ENCODE measurements at regions not wholly inside any gene's neighbourhood (a gene's known extent, or its start where the extent isn't known, plus 50 kb on each side); places are given as distances from the start of the nearest gene placed in this dataset.

DNA sequence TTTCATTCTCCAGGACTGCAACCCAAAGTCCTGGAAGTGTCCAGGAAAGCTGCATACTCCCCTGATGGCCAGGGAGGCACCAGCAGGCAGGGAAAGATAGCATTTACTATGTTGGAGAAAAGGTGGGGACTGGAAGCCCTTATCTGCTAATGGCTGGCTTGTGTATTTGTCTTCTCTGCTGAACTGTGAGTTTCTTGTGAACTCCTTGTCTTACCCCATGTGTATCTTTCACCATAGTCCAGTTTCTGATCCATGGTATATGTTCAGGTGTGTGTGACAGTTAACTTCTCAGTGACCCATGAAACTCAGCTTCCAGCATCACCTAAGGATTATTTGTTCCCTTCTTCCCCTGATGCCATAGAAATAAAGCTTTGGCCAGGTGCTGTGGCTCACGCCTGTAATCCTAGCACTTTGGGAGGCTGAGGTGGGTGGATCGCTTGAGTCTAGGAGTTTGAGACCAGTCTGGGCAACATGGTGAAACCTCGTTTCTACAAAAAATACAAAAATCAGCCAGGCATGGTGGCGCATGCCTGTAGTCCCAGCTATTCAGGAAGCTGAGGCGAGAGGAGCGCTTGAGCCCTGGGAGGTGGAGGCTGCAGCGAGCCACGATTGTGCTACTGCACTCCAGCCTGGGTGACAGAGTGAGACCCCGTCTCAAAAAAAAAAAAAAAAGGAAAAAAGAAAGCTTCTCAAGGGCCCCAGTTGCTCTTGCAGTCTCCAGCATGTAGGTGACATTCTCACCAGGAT is 112.8 kb upstream of the MAP4K3 start:
- Histone ChIP-seq H3K9me3 (no peaks in the 10 kb centered on the region), H3K4me1 (no peaks in the 10 kb centered on the region), H3K4me3 (no peak overlapping the region), H3K27me3 (no peaks in the 10 kb centered on the region), H3K27ac (no peak overlapping the region), H3K36me3 (no peaks in the 10 kb centered on the region)
- DNase-seq = no peak
- TF ChIP-seq, protein P1, sequence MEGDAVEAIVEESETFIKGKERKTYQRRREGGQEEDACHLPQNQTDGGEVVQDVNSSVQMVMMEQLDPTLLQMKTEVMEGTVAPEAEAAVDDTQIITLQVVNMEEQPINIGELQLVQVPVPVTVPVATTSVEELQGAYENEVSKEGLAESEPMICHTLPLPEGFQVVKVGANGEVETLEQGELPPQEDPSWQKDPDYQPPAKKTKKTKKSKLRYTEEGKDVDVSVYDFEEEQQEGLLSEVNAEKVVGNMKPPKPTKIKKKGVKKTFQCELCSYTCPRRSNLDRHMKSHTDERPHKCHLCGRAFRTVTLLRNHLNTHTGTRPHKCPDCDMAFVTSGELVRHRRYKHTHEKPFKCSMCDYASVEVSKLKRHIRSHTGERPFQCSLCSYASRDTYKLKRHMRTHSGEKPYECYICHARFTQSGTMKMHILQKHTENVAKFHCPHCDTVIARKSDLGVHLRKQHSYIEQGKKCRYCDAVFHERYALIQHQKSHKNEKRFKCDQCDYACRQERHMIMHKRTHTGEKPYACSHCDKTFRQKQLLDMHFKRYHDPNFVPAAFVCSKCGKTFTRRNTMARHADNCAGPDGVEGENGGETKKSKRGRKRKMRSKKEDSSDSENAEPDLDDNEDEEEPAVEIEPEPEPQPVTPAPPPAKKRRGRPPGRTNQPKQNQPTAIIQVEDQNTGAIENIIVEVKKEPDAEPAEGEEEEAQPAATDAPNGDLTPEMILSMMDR (IDR thresholded peaks at IDR 0.05) = no peak
- ATAC-seq = no peak
- intact Hi-C loops (cut with DNase I) = no loop called here

DNA sequence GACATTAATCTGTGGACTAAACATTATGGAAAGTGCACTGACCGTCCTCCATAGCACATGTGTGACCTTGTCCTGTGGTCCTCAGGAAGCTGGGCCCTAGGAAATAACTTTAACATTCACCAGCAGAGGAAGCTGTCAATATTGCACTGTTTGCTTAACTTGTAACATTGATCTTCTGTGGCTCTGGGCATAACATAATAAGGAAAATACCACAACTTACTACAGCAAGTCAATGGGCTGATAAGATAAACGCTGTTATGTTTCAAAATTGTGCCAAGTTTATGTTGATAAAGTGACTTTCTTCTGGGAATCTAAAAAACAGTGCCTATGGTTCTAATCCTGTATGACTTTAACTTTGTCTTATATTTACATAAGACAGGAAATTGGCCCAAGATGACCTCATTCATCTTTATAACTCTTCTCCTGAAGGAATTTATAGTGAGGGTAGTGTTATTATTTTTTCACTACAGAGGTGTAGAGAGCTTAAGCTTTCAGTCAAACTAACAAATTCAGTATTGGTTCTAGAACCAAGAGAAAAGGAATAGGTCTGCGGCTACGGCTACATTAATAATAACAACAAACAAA is 113.7 kb upstream of the MAP4K3 start:
- Histone ChIP-seq H3K9me3 (no peaks in the 10 kb centered on the region), H3K27me3 (no peaks in the 10 kb centered on the region), H3K36me3 (no peaks in the 10 kb centered on the region), H3K27ac (no peak overlapping the region), H3K4me3 (no peak overlapping the region), H3K4me1 (no peaks in the 10 kb centered on the region)
- intact Hi-C loops (cut with DNase I) = no loop called here
- no peak for DNase-seq
- TF ChIP-seq, protein P1 (IDR thresholded peaks at IDR 0.05) = no peak
- no peak for ATAC-seq

DNA sequence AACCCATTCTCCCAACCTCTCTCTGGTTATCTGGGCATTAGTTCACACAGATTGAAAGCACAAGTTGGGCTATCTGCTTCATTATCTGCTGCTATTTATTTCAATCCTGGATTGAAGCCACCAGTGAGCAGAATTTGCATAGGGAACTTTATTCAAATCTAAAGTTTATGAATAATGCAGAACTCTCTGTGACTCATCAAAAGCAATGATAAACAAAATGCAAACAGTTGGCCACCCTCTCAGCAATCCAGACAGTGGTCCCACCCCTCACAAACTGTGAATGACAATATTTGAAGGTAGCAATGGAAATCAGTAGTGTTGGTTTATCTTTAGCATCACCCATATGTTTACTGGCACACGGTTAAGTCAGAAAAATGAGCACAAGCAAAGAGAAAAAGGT is 106.8 kb upstream of the TMEM178A start:
- DNase-seq (no peak), ATAC-seq (no peak)
- no peaks in the 10 kb centered on the region for H3K27me3 ChIP-seq
- H3K4me1 ChIP-seq = no peaks in the 10 kb centered on the region
- TF ChIP-seq, protein P1 (IDR thresholded peaks at IDR 0.05) = no peak
- H3K36me3 ChIP-seq = no peaks in the 10 kb centered on the region
- intact Hi-C loops (cut with DNase I) = no loop called here
- no peak overlapping the region for H3K4me3 ChIP-seq
- no peak overlapping the region for H3K27ac ChIP-seq
- H3K9me3 ChIP-seq = peaks cover 17% of the 10 kb centered on the region

DNA sequence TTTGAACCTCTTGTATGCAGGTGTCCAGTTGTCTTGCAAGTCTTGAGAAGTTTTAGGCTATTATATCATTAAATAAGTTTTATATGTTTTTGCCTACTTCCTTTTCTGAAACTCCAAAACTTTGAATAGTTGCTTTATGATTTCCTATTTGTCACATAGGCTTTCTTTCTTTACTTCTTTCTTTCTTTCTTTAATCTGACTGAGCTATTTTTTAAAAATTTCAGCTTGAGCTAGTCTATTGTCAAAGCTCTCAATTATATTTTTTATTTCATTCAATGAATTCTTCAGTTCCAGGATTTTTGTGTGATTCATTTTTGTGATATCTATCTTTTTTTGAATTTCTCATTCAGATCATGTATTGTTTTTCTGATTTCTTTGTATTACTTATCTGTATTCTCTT is 102.1 kb upstream of the TMEM178A start:
- TF ChIP-seq, protein P1 (IDR thresholded peaks at IDR 0.05) = no peak
- intact Hi-C loops (cut with DNase I) = no loop called here

DNA sequence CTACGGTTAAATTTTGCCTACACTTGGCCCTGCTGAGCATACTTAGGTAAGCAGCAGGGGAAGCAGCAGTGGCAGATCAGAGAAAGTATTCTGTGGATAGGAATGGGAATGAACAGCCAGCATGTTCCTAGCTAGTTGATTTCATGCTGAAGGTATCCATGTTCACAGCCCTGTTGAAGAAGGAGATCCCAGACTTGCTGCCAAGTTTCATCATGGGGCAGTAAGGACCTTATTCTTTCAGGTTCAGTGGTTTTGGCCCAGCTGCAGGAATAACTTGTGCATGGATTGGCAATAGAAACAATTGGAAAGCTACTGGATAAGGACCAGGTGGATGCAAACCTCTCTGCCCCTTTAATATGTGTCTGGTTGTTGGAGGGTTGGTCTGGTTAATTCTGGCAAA is 98.2 kb upstream of the TMEM178A start:
- DNase-seq (no peak), ATAC-seq (no peak)
- Histone ChIP-seq H3K9me3 (peaks cover 18% of the 10 kb centered on the region), H3K27ac (no peak overlapping the region), H3K36me3 (no peaks in the 10 kb centered on the region), H3K4me3 (no peak overlapping the region), H3K27me3 (no peaks in the 10 kb centered on the region), H3K4me1 (peaks cover 4% of the 10 kb centered on the region)
- intact Hi-C loops (cut with DNase I) = no loop called here
- TF ChIP-seq, protein P1 (IDR thresholded peaks at IDR 0.05) = no peak

More for the DNA sequence above, 102.1 kb upstream of the TMEM178A start:
- H3K4me1 ChIP-seq = peaks cover 4% of the 10 kb centered on the region
- ATAC-seq (no peak), DNase-seq (no peak)
- no peak overlapping the region for H3K27ac ChIP-seq
- peaks cover 22% of the 10 kb centered on the region for H3K9me3 ChIP-seq
- H3K36me3 ChIP-seq = no peaks in the 10 kb centered on the region
- H3K4me3 ChIP-seq = no peak overlapping the region
- no peaks in the 10 kb centered on the region for H3K27me3 ChIP-seq

All from upper lobe of right lung (tissue), 1 donor.